SK-N-SH (cell line): ENCODE measurements at regions not wholly inside any gene's neighbourhood (a gene's known extent, or its start where the extent isn't known, plus 50 kb on each side); places are given as distances from the start of the nearest gene placed in this dataset.

Source experiments
- EP300 ChIP-seq, 2 experiments: IDR thresholded peaks; 2 replicates each; pipeline versions ENCODE4 v1.4.0 to v1.6.1; 2012; ENCODE audit warnings: borderline replicate concordance in 1 of 2, low read depth in 1 of 2, low read length in 1 of 2
- RFX5 ChIP-seq: IDR thresholded peaks from 2 replicates; pipeline ENCODE4 v1.6.1; 2012; ENCODE audit warnings: mild to moderate bottlenecking, improper control_type of control experiment, low read length
- TCF12 ChIP-seq: IDR thresholded peaks from 2 replicates; pipeline ENCODE4 v1.4.0; 2012
- YY1 ChIP-seq: IDR thresholded peaks from 2 replicates; pipeline ENCODE4 v1.4.0; 2012; ENCODE audit warnings: low read depth, mild to moderate bottlenecking
- TF ChIP-seq, protein P1 (sequence below): IDR thresholded peaks from 2 replicates; pipeline ENCODE4 v1.4.0; 2012; ENCODE audit warnings: low read depth, borderline replicate concordance
- TF ChIP-seq, protein P2 (sequence below): fragments of 200-600 bp; sonication (generic); IDR thresholded peaks from 2 replicates; pipeline ENCODE4 v1.6.1; 2017; ENCODE audit warnings: antibody characterized with exemption, mild to moderate bottlenecking, moderate library complexity

DNA sequence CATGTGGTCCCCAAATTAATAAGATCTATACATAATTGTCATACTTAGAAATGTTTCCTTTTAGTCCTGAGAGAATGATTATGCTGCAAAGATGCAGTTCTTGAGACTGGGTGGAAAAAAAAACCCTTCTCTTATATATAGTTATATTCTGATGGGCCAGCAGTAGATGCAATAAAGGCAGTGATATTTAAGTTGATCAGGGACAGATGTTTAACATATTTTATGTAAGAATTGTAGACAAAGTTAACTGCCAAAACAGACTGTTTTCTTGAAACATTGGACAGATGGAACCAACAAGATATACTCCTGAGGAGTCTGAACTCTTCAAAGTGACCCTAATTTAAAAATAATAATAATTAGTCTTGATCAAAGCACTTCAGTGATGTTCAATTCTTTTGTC lies 172.0 kb upstream of the LRIG1 start:
- TF ChIP-seq TCF12: no peak
- TF ChIP-seq, protein P1, sequence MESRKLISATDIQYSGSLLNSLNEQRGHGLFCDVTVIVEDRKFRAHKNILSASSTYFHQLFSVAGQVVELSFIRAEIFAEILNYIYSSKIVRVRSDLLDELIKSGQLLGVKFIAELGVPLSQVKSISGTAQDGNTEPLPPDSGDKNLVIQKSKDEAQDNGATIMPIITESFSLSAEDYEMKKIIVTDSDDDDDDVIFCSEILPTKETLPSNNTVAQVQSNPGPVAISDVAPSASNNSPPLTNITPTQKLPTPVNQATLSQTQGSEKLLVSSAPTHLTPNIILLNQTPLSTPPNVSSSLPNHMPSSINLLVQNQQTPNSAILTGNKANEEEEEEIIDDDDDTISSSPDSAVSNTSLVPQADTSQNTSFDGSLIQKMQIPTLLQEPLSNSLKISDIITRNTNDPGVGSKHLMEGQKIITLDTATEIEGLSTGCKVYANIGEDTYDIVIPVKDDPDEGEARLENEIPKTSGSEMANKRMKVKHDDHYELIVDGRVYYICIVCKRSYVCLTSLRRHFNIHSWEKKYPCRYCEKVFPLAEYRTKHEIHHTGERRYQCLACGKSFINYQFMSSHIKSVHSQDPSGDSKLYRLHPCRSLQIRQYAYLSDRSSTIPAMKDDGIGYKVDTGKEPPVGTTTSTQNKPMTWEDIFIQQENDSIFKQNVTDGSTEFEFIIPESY: no peak
- TF ChIP-seq EP300 (IDR thresholded peaks at IDR 0.05; ENCODE audit: borderline replicate concordance in 1 of 2, low read depth in 1 of 2, low read length in 1 of 2): no peak
- TF ChIP-seq, protein P2, sequence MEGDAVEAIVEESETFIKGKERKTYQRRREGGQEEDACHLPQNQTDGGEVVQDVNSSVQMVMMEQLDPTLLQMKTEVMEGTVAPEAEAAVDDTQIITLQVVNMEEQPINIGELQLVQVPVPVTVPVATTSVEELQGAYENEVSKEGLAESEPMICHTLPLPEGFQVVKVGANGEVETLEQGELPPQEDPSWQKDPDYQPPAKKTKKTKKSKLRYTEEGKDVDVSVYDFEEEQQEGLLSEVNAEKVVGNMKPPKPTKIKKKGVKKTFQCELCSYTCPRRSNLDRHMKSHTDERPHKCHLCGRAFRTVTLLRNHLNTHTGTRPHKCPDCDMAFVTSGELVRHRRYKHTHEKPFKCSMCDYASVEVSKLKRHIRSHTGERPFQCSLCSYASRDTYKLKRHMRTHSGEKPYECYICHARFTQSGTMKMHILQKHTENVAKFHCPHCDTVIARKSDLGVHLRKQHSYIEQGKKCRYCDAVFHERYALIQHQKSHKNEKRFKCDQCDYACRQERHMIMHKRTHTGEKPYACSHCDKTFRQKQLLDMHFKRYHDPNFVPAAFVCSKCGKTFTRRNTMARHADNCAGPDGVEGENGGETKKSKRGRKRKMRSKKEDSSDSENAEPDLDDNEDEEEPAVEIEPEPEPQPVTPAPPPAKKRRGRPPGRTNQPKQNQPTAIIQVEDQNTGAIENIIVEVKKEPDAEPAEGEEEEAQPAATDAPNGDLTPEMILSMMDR: no peak
- TF ChIP-seq YY1: no peak
- no peak for TF ChIP-seq RFX5
